H1 (cell line): ENCODE measurements at regions not wholly inside any gene's neighbourhood (a gene's known extent, or its start where the extent isn't known, plus 50 kb on each side); places are given as distances from the start of the nearest gene placed in this dataset.

Experiments
- CTCF ChIA-PET: fragments of 300-600 bp; sonication (Branson Sonifier 250); formaldehyde crosslinking; loops from one replicate; lab custom pipeline; 2021; ENCODE audit not compliant: partially characterized antibody; lab: Charles Lee
- POLR2A ChIA-PET: fragments of 300-600 bp; sonication (Branson Sonifier 250); formaldehyde crosslinking; loops from one replicate; lab custom pipeline; 2021; ENCODE audit warnings: inconsistent platforms; ENCODE audit not compliant: partially characterized antibody; lab: Charles Lee
- DNase-seq, 2 experiments: peaks; one replicate each; pipeline versions ENCODE4 v3.0.0 to v3.0.0-alpha.2; 2010 to 2022; ENCODE audit warnings: low spot score in 2 of 2, low read depth in 1 of 2, mixed read lengths in 1 of 2
- FAIRE-seq: peaks from 2 replicates; lab custom pipeline; 2011; peaks lifted over from hg19 to GRCh38; lab: Jason Lieb, UNC
- H2AFZ ChIP-seq: 2 replicates; pipeline ENCODE4 v1.8.1; 2012; ENCODE audit warnings: low read length, inconsistent platforms
- H2AK5ac ChIP-seq: 2 replicates; pipeline ENCODE4 v1.6.1; 2013; ENCODE audit warnings: low read depth, low read length
- H2BK120ac ChIP-seq: replicated peaks from 2 replicates; pipeline ENCODE3; 2013; ENCODE audit warnings: low read depth, low read length, inconsistent platforms
- H2BK12ac ChIP-seq: 2 replicates; pipeline ENCODE4 v1.6.1; 2013; ENCODE audit warnings: low read depth, low read length
- H2BK15ac ChIP-seq: 2 replicates; pipeline ENCODE4 v1.6.1; 2013; ENCODE audit warnings: low read length
- H2BK20ac ChIP-seq: 2 replicates; pipeline ENCODE4 v1.6.1; 2013; ENCODE audit warnings: low read length
- H2BK5ac ChIP-seq: 2 replicates; pipeline ENCODE4 v1.6.1; 2013; ENCODE audit warnings: low read depth, low read length
- H3K14ac ChIP-seq: 2 replicates; pipeline ENCODE4 v1.6.1; 2013; ENCODE audit warnings: inconsistent platforms; ENCODE audit not compliant: insufficient read length
- H3K18ac ChIP-seq: 2 replicates; pipeline ENCODE4 v1.6.1; 2013; ENCODE audit warnings: low read length; ENCODE audit errors: extremely low read depth
- H3K23ac ChIP-seq: 2 replicates; pipeline ENCODE4 v1.6.1; 2013; ENCODE audit warnings: inconsistent platforms; ENCODE audit not compliant: insufficient read length
- H3K23me2 ChIP-seq: 2 replicates; pipeline ENCODE4 v1.6.1; 2013; ENCODE audit warnings: low read depth, low read length
- H3K27ac ChIP-seq: 2 replicates; pipeline ENCODE4 v1.6.1; 2011; ENCODE audit warnings: low read depth, low read length, inconsistent platforms
- H3K27me3 ChIP-seq, 4 experiments: replicated peaks in 1 of 4; 1 replicate in 1 of 4; 2 replicates in 3 of 4; pipeline versions ENCODE4 v1.6.1 to v1.8.1; 2011 to 2013; ENCODE audit warnings: low read length in 3 of 4, mild to moderate bottlenecking in 3 of 4, inconsistent platforms in 2 of 4, mixed read lengths in 2 of 4, moderate library complexity in 1 of 4; ENCODE audit not compliant: control insufficient read depth in 3 of 4, insufficient read depth in 3 of 4; ENCODE audit errors: extremely low read depth in 1 of 4
- H3K36me3 ChIP-seq, 4 experiments: 2 replicates each; pipeline versions ENCODE4 v1.6.1 to v1.8.1; 2011 to 2013; ENCODE audit warnings: mild to moderate bottlenecking in 4 of 4, low read length in 3 of 4, moderate library complexity in 2 of 4, control low read depth in 1 of 4, inconsistent platforms in 1 of 4; ENCODE audit not compliant: insufficient read depth in 4 of 4, control insufficient read depth in 2 of 4
- H3K4ac ChIP-seq: replicated peaks from 2 replicates; pipeline ENCODE3; 2013; ENCODE audit warnings: low read length, low read depth, mixed read lengths, inconsistent platforms; ENCODE audit not compliant: insufficient read length
- H3K4me1 ChIP-seq, 4 experiments: replicated peaks in 1 of 4; 1 replicate in 1 of 4; 2 replicates in 3 of 4; pipeline versions ENCODE4 v1.6.1 to v1.8.1; 2011 to 2013; ENCODE audit warnings: low read length in 3 of 4, inconsistent platforms in 2 of 4, mixed read lengths in 1 of 4; ENCODE audit not compliant: insufficient read depth in 4 of 4, control insufficient read depth in 3 of 4
- H3K4me2 ChIP-seq, 2 experiments: 2 replicates each; pipeline versions ENCODE4 v1.6.1 to v1.8.1; 2011 to 2013; ENCODE audit warnings: low read depth in 2 of 2, low read length in 2 of 2, control low read depth in 1 of 2, inconsistent platforms in 1 of 2, mild to moderate bottlenecking in 1 of 2; ENCODE audit not compliant: insufficient read depth in 1 of 2
- H3K4me3 ChIP-seq, 4 experiments: fragments of 200-600, 300-600 bp in 1 of 4; sonication (generic), shearing (Covaris generic), sonication (Bioruptor Twin) in 1 of 4; 2 replicates each; pipeline versions ENCODE4 v1.5.1 to v1.8.1; 2011 to 2016; ENCODE audit warnings: low read length in 4 of 4, low read depth in 3 of 4, control low read depth in 2 of 4, inconsistent platforms in 2 of 4, mild to moderate bottlenecking in 2 of 4, mixed read lengths in 1 of 4, moderate library complexity in 1 of 4; ENCODE audit not compliant: insufficient read depth in 2 of 4; ENCODE audit errors: extremely low read depth in 1 of 4
- H3K56ac ChIP-seq: replicated peaks from 2 replicates; pipeline ENCODE3; 2013; ENCODE audit warnings: low read depth, mild to moderate bottlenecking, mixed read lengths, low read length, inconsistent platforms; ENCODE audit not compliant: insufficient read length
- H3K79me1 ChIP-seq: 2 replicates; pipeline ENCODE4 v1.6.1; 2013; ENCODE audit warnings: low read depth, low read length, control low read depth
- H3K79me2 ChIP-seq, 2 experiments: 2 replicates each; pipeline versions ENCODE4 v1.6.1 to v1.8.1; 2012 to 2013; ENCODE audit warnings: low read length in 2 of 2, mild to moderate bottlenecking in 2 of 2, inconsistent platforms in 1 of 2; ENCODE audit not compliant: insufficient read depth in 2 of 2, control insufficient read depth in 1 of 2
- H3K9ac ChIP-seq, 4 experiments: replicated peaks in 1 of 4; 1 replicate in 1 of 4; 2 replicates in 3 of 4; pipeline versions ENCODE4 v1.6.1 to v1.8.1; 2011 to 2013; ENCODE audit warnings: low read depth in 3 of 4, low read length in 3 of 4, control low read depth in 2 of 4, mild to moderate bottlenecking in 2 of 4, moderate library complexity in 2 of 4, inconsistent platforms in 1 of 4; ENCODE audit errors: extremely low read depth in 1 of 4
- H3K9me3 ChIP-seq, 2 experiments: 2 replicates each; pipeline versions ENCODE4 v1.6.1 to v1.8.1; 2012 to 2013; ENCODE audit warnings: mild to moderate bottlenecking in 2 of 2, moderate library complexity in 2 of 2, control low read depth in 1 of 2, inconsistent platforms in 1 of 2, low read depth in 1 of 2, low read length in 1 of 2, mixed read lengths in 1 of 2; ENCODE audit not compliant: insufficient read depth in 2 of 2
- H4K20me1 ChIP-seq, 2 experiments: replicated peaks in 1 of 2; 2 replicates each; pipeline versions ENCODE3 to v1.8.1; 2011 to 2013; ENCODE audit warnings: inconsistent platforms in 2 of 2, low read length in 2 of 2, mild to moderate bottlenecking in 1 of 2; ENCODE audit not compliant: insufficient read depth in 2 of 2, control insufficient read depth in 1 of 2
- H4K5ac ChIP-seq: 2 replicates; pipeline ENCODE4 v1.6.1; 2013; ENCODE audit warnings: low read length, low read depth, mixed read lengths, inconsistent platforms; ENCODE audit not compliant: insufficient read length
- H4K8ac ChIP-seq: 2 replicates; pipeline ENCODE4 v1.8.0; 2013; ENCODE audit warnings: mild to moderate bottlenecking, moderate library complexity, low read length, inconsistent platforms; ENCODE audit not compliant: insufficient read depth; ENCODE audit errors: extremely low read depth
- H4K91ac ChIP-seq: replicated peaks from 2 replicates; pipeline ENCODE3; 2013; ENCODE audit warnings: low read length, mixed read lengths, inconsistent platforms; ENCODE audit not compliant: insufficient read length
- CHD1 ChIP-seq: IDR thresholded peaks from 2 replicates; pipeline ENCODE4 v1.6.1; 2012; ENCODE audit warnings: low read depth, low read length, improper control_type of control experiment
- KDM5A ChIP-seq: fragments of 200-600 bp; IDR thresholded peaks from 2 replicates; pipeline ENCODE4 v1.7.1; 2012; ENCODE audit warnings: mild to moderate bottlenecking, low read length, inconsistent platforms, mixed read lengths
- SIX5 ChIP-seq: IDR thresholded peaks from 2 replicates; pipeline ENCODE4 v1.6.1; 2011; ENCODE audit warnings: mild to moderate bottlenecking, low read depth, low read length
- TCF12 ChIP-seq: IDR thresholded peaks from 2 replicates; pipeline ENCODE4 v1.6.1; 2011; ENCODE audit warnings: low read depth, mild to moderate bottlenecking, low read length
- WGBS, 2 experiments: shearing (Covaris generic) in 1 of 2; methylation state at CpG; one replicate each; pipeline versions ENCODE4 v1.1.6 to v1.1.7; 2013 to 2015; ENCODE audit warnings: low lambda C conversion rate in 2 of 2, mixed read lengths in 2 of 2, inconsistent platforms in 1 of 2, low coverage in 1 of 2, missing lambda C conversion rate in 1 of 2; ENCODE audit not compliant: insufficient replicate concordance in 2 of 2, insufficient coverage in 1 of 2, insufficient read length in 1 of 2; ENCODE audit errors: extremely low coverage in 1 of 2, missing lambda C conversion rate in 1 of 2; 5-methylcytosine and 5-hydroxymethylcytosine counted together

DNA sequence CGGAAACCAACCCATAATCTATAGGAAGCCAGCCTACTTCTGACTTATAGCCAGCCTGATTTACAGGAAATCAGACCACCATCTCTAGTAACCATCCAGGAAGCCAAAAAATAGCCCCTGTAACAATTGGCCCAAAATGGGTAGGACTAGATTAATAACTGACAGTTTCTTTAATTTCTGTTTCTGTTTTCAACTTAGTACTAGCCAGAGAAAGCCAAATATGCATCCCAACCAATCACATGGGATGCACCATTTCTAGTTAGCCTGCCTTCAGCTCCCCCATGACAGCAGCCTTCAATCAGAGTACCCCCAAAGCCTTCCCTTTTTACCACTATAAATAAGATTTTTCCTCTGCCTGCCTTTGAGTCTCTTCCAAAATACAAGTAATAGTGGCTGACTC is 239.1 kb upstream of the GADL1 start:
- ChIA-PET POLR2A (no interaction called here), CTCF (interaction anchor here (1.0 to 1.5 kb wide), 2 partner anchors 125 to 205 kb away, joined by 3 to 4 read pairs; no protein-coding TSS in a partner anchor)
- Histone ChIP-seq H4K91ac (no peak overlapping the region), H3K23me2 (no peaks in the 10 kb centered on the region), H2BK120ac (no peak overlapping the region), H3K27ac (no peak overlapping the region), H2AK5ac (no peak overlapping the region), H4K5ac (no peak overlapping the region), H2BK20ac (no peak overlapping the region), H3K4me1 (peaks cover 0 to 2% (median 0%) of the 10 kb centered on the region in 4 experiments; a peak in 2 of 7 replicates), H3K79me1 (no peaks in the 10 kb centered on the region), H3K36me3 (no peaks in the 10 kb centered on the region; a peak in 1 of 8 replicates), H3K14ac (no peak overlapping the region), H3K79me2 (no peaks in the 10 kb centered on the region), H3K4ac (no peak overlapping the region), H3K56ac (no peak overlapping the region), H3K9ac (no peak overlapping the region), H4K20me1 (no peaks in the 10 kb centered on the region), H3K23ac (no peak overlapping the region), H2AFZ (no peak overlapping the region), H3K27me3 (no peaks in the 10 kb centered on the region), H2BK5ac (no peak overlapping the region), H3K4me2 (no peak overlapping the region), H3K18ac (no peak overlapping the region), H2BK12ac (no peak overlapping the region), H2BK15ac (no peak overlapping the region), H3K9me3 (no peaks in the 10 kb centered on the region), H4K8ac (no peak overlapping the region), H3K4me3 (no peak overlapping the region)
- 94% methylated on average over 1 of the region's 1 CpG; no CpG with 5 or more reads in 1 of the 2 experiments for WGBS, 2 experiments
- FAIRE-seq (no peak), DNase-seq (no peak)
- no peak for TF ChIP-seq SIX5
- no peak for TF ChIP-seq TCF12
- TF ChIP-seq CHD1 = no peak
- no peak for TF ChIP-seq KDM5A
